WTC11 (cell line): ENCODE measurements at regions not wholly inside any gene's neighbourhood (a gene's known extent, or its start where the extent isn't known, plus 50 kb on each side); places are given as distances from the start of the nearest gene placed in this dataset.

Experiments used
- ATAC-seq: fragments of 200-7000 bp; cut with Tn5 transposase; 2 replicates; pipeline ENCODE4 v1.10.0; 2021; ENCODE audit warnings: mild to moderate bottlenecking, moderate library complexity
- CTCF ChIA-PET: fragments of 300-600 bp; sonication (Branson Sonifier 250); formaldehyde crosslinking; loops from one replicate; lab custom pipeline; 2021; ENCODE audit warnings: antibody characterized with exemption; lab: Charles Lee
- POLR2A ChIA-PET: fragments of 350-600 bp; sonication (Branson Sonifier 250); formaldehyde crosslinking; loops from one replicate; lab custom pipeline; 2021; ENCODE audit warnings: antibody characterized with exemption; lab: Charles Lee
- DNase-seq: peaks from one replicate; pipeline ENCODE4 v3.0.0; 2021; ENCODE audit warnings: low spot score
- H3K27ac Mint-ChIP-seq: 2 replicates; pipeline ENCODE4 v1.8.0; 2021; ENCODE audit warnings: mixed read lengths
- H3K27me3 Mint-ChIP-seq: 2 replicates; pipeline ENCODE4 v1.8.0; 2021; ENCODE audit warnings: low read depth, mild to moderate bottlenecking, moderate library complexity, mixed read lengths
- H3K36me3 Mint-ChIP-seq: 2 replicates; pipeline ENCODE4 v1.8.0; 2021; ENCODE audit warnings: mixed read lengths
- H3K4me1 Mint-ChIP-seq: 2 replicates; pipeline ENCODE4 v1.8.0; 2022; ENCODE audit warnings: mixed read lengths
- H3K4me3 Mint-ChIP-seq: 2 replicates; pipeline ENCODE4 v1.8.0; 2021; ENCODE audit warnings: mild to moderate bottlenecking, moderate library complexity, mixed read lengths
- H3K9me3 Mint-ChIP-seq: 2 replicates; pipeline ENCODE4 v1.8.0; 2021; ENCODE audit warnings: mixed read lengths
- ARID4B ChIP-seq: sonication (generic); formaldehyde crosslinking; IDR thresholded peaks from 2 replicates; pipeline ENCODE4 v1.8.0; 2023; ENCODE audit warnings: missing genetic modification reagents, mild to moderate bottlenecking, borderline replicate concordance
- CREM ChIP-seq: sonication (generic); formaldehyde crosslinking; IDR thresholded peaks from 2 replicates; pipeline ENCODE4 v1.8.1; 2022; ENCODE audit warnings: mild to moderate bottlenecking, missing genetic modification reagents, moderate library complexity
- FOXP1 ChIP-seq: sonication (generic); formaldehyde crosslinking; IDR thresholded peaks from 2 replicates; pipeline ENCODE4 v1.8.0; 2022; ENCODE audit warnings: missing genetic modification reagents, mild to moderate bottlenecking, moderate library complexity, borderline replicate concordance
- GRHL2 ChIP-seq: fragments of 250-450 bp; sonication (Bioruptor Pico); IDR thresholded peaks from 2 replicates; pipeline ENCODE4 v1.8.0; 2022; ENCODE audit warnings: mild to moderate bottlenecking, moderate library complexity; ENCODE audit not compliant: insufficient replicate concordance, severe bottlenecking
- IRF2 ChIP-seq: sonication (generic); formaldehyde crosslinking; IDR thresholded peaks from 2 replicates; pipeline ENCODE4 v1.8.0; 2022; ENCODE audit warnings: low read depth, missing genetic modification reagents, borderline replicate concordance
- NR3C1 ChIP-seq: sonication (generic); formaldehyde crosslinking; conservative IDR thresholded peaks from 2 replicates; pipeline ENCODE4 v1.8.1; 2023; ENCODE audit warnings: low read depth, mild to moderate bottlenecking, missing genetic modification reagents
- TF ChIP-seq, protein P1 (sequence below): sonication (generic); formaldehyde crosslinking; IDR thresholded peaks from 2 replicates; pipeline ENCODE4 v1.8.0; 2022; ENCODE audit warnings: mild to moderate bottlenecking, missing genetic modification reagents
- TF ChIP-seq, protein P2 (sequence below): sonication (generic); formaldehyde crosslinking; IDR thresholded peaks from 2 replicates; pipeline ENCODE4 v1.8.1; 2023; ENCODE audit warnings: mild to moderate bottlenecking, missing genetic modification reagents, moderate library complexity
- TF ChIP-seq, protein P3 (sequence below): fragments of 200-600 bp; IDR thresholded peaks from 2 replicates; pipeline ENCODE4 v1.8.0; 2022; ENCODE audit warnings: antibody characterized with exemption
- TF ChIP-seq, protein P4 (sequence below): sonication (generic); formaldehyde crosslinking; IDR thresholded peaks from 2 replicates; pipeline ENCODE4 v1.8.0; 2022; ENCODE audit warnings: missing genetic modification reagents

GRCh38 chr14:22502551-22502950 lies 86.5 kb downstream of the DAD1 start:
- H3K36me3 Mint-ChIP-seq = no peaks in the 10 kb centered on the region
- no peak overlapping the region for H3K4me3 Mint-ChIP-seq
- peaks cover 9% of the 10 kb centered on the region for H3K4me1 Mint-ChIP-seq
- H3K27me3 Mint-ChIP-seq = no peaks in the 10 kb centered on the region
- no peaks in the 10 kb centered on the region for H3K9me3 Mint-ChIP-seq
- ATAC-seq (no peak), DNase-seq (no peak)
- TF ChIP-seq, protein P1, sequence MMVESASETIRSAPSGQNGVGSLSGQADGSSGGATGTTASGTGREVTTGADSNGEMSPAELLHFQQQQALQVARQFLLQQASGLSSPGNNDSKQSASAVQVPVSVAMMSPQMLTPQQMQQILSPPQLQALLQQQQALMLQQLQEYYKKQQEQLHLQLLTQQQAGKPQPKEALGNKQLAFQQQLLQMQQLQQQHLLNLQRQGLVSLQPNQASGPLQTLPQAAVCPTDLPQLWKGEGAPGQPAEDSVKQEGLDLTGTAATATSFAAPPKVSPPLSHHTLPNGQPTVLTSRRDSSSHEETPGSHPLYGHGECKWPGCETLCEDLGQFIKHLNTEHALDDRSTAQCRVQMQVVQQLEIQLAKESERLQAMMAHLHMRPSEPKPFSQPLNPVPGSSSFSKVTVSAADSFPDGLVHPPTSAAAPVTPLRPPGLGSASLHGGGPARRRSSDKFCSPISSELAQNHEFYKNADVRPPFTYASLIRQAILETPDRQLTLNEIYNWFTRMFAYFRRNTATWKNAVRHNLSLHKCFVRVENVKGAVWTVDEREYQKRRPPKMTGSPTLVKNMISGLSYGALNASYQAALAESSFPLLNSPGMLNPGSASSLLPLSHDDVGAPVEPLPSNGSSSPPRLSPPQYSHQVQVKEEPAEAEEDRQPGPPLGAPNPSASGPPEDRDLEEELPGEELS = no peak
- TF ChIP-seq, protein P2, sequence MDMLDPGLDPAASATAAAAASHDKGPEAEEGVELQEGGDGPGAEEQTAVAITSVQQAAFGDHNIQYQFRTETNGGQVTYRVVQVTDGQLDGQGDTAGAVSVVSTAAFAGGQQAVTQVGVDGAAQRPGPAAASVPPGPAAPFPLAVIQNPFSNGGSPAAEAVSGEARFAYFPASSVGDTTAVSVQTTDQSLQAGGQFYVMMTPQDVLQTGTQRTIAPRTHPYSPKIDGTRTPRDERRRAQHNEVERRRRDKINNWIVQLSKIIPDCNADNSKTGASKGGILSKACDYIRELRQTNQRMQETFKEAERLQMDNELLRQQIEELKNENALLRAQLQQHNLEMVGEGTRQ (CRISPR knock-in tag) = no peak
- CTCF ChIA-PET = interaction anchor here (1.9 kb wide), 1 partner anchor 8 kb away, joined by 5 read pairs; no protein-coding TSS in a partner anchor
- POLR2A ChIA-PET = no interaction called here
- H3K27ac Mint-ChIP-seq = no peak overlapping the region

- Mint-ChIP-seq H3K27ac (no peak overlapping the region), H3K9me3 (no peaks in the 10 kb centered on the region), H3K4me3 (no peak overlapping the region), H3K36me3 (no peaks in the 10 kb centered on the region), H3K4me1 (peaks cover 9% of the 10 kb centered on the region), H3K27me3 (no peaks in the 10 kb centered on the region)
- ChIA-PET POLR2A (no interaction called here), CTCF (interaction anchor here (1.4 to 1.9 kb wide), 2 partner anchors 8 to 55 kb away, joined by 3 to 5 read pairs; no protein-coding TSS in a partner anchor)
- no peak for DNase-seq
- TF ChIP-seq GRHL2 (CRISPR knock-in tag) (no peak), FOXP1 (CRISPR knock-in tag) (no peak), IRF2 (CRISPR knock-in tag) (no peak), ARID4B (CRISPR knock-in tag) (no peak), NR3C1 (CRISPR knock-in tag) (no peak), CREM (CRISPR knock-in tag) (no peak)
- TF ChIP-seq, protein P3, sequence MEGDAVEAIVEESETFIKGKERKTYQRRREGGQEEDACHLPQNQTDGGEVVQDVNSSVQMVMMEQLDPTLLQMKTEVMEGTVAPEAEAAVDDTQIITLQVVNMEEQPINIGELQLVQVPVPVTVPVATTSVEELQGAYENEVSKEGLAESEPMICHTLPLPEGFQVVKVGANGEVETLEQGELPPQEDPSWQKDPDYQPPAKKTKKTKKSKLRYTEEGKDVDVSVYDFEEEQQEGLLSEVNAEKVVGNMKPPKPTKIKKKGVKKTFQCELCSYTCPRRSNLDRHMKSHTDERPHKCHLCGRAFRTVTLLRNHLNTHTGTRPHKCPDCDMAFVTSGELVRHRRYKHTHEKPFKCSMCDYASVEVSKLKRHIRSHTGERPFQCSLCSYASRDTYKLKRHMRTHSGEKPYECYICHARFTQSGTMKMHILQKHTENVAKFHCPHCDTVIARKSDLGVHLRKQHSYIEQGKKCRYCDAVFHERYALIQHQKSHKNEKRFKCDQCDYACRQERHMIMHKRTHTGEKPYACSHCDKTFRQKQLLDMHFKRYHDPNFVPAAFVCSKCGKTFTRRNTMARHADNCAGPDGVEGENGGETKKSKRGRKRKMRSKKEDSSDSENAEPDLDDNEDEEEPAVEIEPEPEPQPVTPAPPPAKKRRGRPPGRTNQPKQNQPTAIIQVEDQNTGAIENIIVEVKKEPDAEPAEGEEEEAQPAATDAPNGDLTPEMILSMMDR = no peak
- TF ChIP-seq, protein P4, sequence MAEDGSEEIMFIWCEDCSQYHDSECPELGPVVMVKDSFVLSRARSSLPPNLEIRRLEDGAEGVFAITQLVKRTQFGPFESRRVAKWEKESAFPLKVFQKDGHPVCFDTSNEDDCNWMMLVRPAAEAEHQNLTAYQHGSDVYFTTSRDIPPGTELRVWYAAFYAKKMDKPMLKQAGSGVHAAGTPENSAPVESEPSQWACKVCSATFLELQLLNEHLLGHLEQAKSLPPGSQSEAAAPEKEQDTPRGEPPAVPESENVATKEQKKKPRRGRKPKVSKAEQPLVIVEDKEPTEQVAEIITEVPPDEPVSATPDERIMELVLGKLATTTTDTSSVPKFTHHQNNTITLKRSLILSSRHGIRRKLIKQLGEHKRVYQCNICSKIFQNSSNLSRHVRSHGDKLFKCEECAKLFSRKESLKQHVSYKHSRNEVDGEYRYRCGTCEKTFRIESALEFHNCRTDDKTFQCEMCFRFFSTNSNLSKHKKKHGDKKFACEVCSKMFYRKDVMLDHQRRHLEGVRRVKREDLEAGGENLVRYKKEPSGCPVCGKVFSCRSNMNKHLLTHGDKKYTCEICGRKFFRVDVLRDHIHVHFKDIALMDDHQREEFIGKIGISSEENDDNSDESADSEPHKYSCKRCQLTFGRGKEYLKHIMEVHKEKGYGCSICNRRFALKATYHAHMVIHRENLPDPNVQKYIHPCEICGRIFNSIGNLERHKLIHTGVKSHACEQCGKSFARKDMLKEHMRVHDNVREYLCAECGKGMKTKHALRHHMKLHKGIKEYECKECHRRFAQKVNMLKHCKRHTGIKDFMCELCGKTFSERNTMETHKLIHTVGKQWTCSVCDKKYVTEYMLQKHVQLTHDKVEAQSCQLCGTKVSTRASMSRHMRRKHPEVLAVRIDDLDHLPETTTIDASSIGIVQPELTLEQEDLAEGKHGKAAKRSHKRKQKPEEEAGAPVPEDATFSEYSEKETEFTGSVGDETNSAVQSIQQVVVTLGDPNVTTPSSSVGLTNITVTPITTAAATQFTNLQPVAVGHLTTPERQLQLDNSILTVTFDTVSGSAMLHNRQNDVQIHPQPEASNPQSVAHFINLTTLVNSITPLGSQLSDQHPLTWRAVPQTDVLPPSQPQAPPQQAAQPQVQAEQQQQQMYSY = no peak
- ATAC-seq = no peak
Measured at GRCh38 chr14:22502007-22502406, 87.0 kb downstream of the DAD1 start.
